Right ventricle myocardium superior (tissue), 1 donor: ENCODE measurements at regions not wholly inside any gene's neighbourhood (a gene's known extent, or its start where the extent isn't known, plus 50 kb on each side); places are given as distances from the start of the nearest gene placed in this dataset.

Experiments
- ATAC-seq: fragments of 200-7000 bp; cut with Tn5 transposase; one replicate; pipeline ENCODE4 v1.9.1; 2020; ENCODE audit warnings: mild to moderate bottlenecking; ENCODE audit not compliant: poor library complexity
- DNase-seq: peaks from one replicate; pipeline ENCODE4 v3.0.0-alpha.2; 2020
- intact Hi-C: fragments of 100-400 bp; cut with DNase I; formaldehyde crosslinking; loops from one replicate; pipeline ENCODE4 v1.11.2; 2022
- donor health status: DM: no; HTN: yes; CAD: no; lungs with severe emphysema.

DNA sequence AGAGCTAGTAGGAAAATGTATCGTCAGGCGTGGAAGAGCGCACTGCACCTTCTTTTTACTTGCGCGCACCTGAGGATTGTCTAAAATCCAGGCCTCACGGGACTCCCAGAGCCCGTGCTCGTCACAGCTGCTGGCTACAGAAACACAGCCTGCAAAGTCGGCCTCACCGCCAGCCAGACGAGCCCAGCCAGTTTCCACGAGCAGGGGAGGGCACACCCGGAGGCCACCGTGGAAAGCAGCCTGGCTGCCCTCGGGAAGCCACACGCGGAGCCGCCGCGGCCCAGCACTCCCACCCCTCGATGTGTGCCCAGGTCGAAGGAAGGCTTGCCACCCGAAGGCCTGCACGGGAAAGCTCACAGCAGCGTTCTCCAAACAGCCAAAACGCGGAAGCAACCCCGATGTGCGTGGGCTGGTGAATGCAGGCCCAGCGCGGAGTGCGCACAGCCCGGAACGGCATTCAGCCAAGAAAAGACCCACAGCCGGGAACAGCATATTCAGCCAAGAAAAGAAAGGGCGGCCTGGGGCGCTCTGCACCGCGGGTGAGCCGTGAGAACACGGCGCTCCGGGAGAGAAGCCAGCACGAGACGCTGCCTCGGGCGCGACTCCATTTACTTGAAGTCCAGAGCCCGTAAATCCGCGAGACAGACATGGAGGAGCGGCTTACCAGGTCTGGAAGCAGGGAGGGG lies 53.9 kb upstream of the SALL3 start:
- DNase-seq (no peak), ATAC-seq (no peak)
- intact Hi-C loops: no loop called here

DNA sequence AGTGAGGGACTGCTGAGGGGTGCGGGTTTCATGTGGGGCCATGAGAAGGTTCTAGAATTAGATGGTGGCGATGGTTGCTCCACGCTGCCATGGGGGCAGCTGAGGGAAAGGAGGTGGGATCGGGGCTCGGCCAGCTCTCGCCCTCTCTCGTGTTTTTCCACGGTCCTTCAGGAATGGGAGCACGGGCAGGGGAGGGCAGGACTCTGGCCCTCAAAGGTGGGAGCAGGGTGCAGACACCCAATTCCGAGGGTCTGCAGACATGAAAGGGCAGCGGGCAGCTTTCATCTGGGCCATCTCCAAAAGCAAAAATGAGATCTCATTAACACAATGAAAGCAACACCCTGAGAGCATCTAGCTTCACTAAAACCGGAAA lies 53.4 kb upstream of the SALL3 start:
- DNase-seq (no peak), ATAC-seq (no peak)
- intact Hi-C loops: no loop called here

DNA sequence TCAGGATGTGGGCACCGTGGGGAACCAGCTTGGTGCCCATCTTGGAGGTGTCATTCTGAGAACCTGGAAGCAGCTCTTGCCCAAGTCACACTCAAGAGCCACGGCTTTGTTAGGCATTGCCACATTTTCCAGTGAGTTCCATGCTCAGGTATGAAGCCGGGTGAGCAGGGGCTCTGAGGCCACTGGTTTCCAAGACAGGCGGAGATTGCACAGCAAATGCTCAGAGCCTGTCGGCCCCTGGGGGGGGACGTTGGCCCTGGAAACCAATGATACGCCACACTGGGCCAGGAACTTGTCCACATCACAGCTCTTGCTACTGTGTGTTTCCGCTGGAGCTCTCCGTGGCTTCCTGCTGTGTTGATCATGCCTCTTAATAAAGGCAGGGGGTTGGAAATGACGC lies 52.5 kb upstream of the SALL3 start:
- no peak for DNase-seq
- intact Hi-C loops: no loop called here
- no peak for ATAC-seq

DNA sequence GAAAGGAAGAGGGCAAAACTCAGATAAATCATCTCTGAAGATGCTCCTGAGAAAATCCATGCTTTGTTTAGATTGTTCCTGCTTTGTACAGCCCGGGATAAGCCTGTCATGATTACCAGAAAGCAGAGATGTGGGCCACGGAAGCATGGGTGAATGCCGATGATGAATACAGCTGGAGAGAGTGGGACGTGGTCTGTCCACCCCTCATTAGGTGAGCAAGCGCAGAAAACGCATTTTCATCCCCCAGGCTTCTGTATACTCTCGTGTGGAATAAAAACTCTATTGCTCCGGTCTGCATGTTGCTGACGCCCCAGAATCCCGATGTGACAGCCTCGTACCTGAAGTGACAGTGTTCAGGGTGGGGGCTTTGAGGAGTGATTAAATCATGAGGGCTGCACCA lies 52.0 kb upstream of the SALL3 start:
- DNase-seq: no peak
- ATAC-seq: no peak
- intact Hi-C loops: no loop called here

DNA sequence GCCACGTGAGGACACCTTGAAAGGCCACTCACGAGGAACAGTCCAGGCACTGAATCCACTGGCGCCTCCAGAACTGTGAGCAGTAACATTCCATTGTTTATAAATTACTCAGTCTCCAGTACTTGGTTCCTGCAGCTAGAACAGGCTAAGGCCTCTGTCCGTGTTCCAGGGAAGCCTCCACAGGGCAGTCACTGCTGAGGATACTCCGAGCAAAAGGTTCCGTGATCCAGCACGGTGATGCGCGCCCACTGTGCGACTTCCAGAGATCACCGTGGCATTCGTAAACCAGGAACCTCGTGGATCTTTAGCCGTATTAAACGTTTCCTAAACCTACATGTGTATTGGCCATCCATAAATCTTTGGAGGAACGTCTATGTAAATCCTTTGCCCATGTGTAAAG lies 51.5 kb upstream of the SALL3 start:
- no peak for DNase-seq
- intact Hi-C loops: no loop called here

DNA sequence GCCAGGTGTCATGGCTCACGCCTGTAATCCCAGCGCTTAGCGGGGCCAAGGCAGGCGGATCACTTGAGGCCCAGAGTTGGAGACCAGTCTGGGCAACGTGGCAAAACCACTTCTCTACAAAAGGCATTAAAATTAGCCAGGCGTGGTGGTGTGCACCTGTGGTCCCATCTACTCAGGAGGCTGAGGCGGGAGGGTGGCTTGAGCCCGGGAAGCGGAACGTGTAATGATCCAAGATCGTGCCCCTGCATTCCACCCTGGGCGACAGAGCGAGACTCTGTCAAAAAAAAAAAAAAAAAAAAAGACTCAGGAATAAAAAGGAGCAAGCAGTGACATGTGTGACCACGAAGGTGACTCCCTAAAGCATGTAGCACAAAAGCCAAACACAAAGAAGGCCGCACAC lies 50.1 kb upstream of the SALL3 start:
- intact Hi-C loops: no loop called here
- DNase-seq (no peak), ATAC-seq (no peak)

More for the DNA sequence above, 51.5 kb upstream of the SALL3 start:
- ATAC-seq: no peak
